Activated naive CD4-positive, alpha-beta T cell treated with anti-CD3 and anti-CD28 coated beads, Interleukin-2, amount 50 U/mL, for 16 hours (primary cell): ENCODE measurements at regions not wholly inside any gene's neighbourhood (a gene's known extent, or its start where the extent isn't known, plus 50 kb on each side); places are given as distances from the start of the nearest gene placed in this dataset.

Experiments used
- DNase-seq: peaks from one replicate; pipeline ENCODE4 v3.0.0-alpha.2; 2020

- DNase-seq, result no peak
Measured at GRCh38 chr2:120924924-120925323, 189.3 kb downstream of the GLI2 start.

DNA sequence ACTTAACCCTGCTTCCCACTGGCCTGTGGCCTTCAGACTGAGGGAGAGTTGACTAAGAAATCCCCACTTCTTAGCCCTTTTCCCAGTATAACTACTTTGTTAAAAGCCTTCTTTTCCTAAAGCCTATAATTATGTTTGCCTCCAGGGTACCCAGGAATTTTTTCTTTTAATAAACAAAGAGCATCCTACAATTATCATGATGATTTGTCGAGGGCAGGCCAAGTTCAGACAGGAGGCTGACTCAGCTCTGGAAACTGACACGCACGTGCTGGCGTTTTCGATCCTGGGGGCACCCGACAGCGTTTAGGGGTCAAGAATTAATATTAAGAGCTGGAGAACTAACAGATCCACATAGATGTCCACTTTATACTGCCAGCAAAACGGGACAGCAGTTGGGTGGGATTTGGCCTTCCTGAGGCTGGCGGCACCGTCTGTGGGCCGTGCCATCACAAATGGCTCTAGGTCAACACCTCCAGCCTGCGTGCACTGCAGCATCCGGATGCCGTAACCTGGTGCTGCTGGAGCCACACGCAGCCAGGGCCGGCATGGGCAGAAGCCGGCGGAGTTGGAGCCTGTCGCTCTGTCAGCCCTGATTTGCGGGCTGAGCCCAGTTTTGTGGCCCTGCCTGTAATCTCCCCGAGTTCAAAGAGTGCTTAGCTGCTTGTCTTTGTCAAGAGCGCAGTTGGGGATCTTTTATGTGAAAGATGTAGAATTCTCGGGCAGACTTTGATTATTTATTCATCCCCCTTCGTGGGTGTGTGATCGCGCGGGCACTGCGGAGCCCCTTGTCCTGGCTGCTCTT is 191.0 kb downstream of the GLI2 start:
- DNase-seq, result no peak

GRCh38 chr2:120927265-120927628 is 191.6 kb downstream of the GLI2 start:
- no peak for DNase-seq

DNA sequence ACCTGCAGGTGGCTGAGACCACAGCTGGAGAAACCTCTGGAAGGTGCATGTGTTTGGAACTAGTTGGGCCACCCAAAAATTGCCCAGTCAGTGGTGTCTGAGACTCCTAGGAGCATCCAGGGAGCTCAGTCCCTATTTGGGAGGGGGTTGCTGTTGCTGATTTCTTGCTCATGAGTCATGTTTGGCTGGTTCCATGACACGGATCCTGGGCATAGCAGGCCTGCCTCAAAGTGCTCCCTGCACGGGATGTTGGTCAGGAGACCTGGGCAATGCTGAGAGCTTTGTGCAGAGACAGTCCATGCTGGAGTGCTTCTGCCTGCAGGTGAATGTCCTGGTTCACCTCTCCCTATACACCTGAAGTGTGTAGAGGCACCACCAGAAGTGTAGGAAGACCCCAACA is 194.2 kb downstream of the GLI2 start:
- DNase-seq, result no peak

DNA sequence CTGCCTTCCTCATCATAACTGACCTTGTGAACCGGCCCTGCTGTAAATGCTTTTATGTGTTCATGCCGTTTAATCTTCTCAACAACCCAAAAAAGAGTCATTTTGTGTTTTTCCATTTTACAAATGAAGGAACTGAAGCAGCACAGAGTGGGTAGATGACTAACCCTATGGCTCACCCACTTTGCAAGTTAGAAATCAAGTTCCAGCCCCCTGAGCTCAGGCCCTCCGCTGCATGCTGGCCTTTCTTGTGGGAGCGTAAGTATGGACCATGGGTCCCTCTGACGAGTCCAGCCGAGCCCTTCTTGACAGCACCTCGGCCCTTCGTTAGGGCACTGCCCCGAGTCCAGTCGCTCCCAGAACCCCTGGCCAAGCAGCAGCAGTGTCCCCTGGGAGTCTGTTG is 194.6 kb downstream of the GLI2 start:
- DNase-seq, result no peak

DNA sequence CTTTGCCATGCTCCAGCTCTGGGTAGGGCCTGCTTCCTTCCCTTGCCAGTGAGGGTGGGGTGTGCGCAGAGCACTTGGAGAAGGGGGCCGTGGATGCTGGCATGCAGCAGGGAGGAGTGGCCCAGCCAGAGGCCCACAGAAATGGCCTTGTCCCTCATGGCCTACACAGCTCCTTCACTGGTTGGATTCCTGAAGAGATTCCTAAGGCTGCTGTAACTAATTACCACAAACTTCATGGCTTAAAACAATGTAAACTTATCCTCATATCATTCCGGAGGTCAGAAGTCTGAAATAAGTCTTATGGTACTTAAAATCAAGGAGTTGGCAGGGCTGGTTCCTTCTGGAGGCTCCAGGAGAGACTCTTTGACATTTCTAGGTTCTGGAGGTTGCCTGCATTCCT is 195.2 kb downstream of the GLI2 start:
- no peak for DNase-seq

DNA sequence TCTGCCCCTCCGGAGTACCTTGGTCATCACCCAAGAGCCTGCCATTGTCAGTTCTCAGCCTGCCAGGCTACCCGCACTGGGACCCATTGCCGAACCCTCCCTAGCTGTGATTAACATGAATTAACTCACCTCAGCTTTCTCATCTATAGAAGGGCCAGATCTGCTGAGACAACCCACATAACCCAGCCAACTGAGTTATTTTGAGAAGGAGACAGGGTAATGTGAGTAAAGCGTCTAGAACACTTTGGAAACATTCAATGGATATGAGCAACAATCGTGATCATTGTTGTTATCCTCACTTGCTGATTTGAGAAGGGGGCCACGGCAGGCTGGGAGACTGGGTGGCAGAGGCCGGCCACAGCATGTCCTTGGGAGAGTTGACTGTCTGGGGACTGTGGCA is 196.8 kb downstream of the GLI2 start:
- DNase-seq, result no peak

DNA sequence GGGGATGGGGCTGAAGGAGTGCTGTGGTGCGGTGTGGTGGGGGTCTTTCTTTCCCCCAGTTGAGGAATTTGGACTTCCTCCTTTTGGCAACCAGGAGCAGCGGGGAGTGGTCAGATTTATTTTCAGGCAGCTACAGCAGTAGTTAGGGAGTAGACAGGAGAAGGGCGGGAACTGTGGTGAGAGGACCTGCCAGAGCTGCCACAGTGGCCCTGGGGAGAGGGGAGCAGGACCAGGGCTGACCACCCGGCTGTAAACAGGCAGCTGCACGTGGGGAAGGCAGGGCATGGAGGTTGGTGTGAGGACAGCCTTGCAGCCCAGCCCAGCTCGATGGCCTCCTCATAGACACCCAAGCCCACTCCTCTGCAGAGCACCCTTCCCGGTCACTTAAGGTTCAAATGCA is 197.2 kb downstream of the GLI2 start:
- DNase-seq, result no peak

GRCh38 chr2:120933693-120934573 is 198.3 kb downstream of the GLI2 start:
- DNase-seq, result no peak

DNA sequence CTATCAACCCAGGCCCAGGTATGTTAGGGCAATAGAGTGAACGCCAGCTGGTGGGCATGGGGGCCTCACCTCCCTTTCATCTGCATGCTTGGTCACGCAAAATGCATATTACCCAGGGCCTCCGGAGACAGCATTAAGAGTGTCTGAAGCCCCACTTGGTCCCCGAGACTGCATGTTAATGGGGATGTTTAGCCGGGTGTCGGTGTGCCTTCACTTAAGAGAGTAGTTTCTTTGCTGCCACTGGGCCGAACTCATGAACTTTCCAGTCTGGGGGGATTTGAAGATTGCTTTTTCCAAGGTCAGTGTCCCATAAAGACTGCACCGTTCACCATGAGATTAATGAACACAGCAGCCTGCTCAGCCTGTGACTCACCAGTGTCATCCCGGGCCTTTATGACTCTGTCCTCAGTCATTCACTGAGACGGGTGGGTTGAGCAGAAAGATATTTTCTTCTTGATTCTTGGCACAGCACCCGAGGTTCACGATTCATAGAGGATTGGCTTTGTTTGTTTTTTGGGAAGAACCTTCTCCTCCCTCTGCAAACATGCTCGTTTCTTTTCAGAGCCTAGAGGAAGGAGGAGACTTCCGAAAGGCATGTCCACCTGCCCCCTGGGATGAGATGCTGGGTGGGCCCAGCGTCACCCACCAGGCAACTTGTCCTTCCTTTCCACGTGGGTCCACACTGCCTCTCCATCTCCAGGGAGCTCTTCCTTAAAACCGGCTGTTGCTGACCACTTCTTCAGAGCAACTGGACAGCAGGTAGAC is 199.1 kb downstream of the GLI2 start:
- DNase-seq, result no peak

DNA sequence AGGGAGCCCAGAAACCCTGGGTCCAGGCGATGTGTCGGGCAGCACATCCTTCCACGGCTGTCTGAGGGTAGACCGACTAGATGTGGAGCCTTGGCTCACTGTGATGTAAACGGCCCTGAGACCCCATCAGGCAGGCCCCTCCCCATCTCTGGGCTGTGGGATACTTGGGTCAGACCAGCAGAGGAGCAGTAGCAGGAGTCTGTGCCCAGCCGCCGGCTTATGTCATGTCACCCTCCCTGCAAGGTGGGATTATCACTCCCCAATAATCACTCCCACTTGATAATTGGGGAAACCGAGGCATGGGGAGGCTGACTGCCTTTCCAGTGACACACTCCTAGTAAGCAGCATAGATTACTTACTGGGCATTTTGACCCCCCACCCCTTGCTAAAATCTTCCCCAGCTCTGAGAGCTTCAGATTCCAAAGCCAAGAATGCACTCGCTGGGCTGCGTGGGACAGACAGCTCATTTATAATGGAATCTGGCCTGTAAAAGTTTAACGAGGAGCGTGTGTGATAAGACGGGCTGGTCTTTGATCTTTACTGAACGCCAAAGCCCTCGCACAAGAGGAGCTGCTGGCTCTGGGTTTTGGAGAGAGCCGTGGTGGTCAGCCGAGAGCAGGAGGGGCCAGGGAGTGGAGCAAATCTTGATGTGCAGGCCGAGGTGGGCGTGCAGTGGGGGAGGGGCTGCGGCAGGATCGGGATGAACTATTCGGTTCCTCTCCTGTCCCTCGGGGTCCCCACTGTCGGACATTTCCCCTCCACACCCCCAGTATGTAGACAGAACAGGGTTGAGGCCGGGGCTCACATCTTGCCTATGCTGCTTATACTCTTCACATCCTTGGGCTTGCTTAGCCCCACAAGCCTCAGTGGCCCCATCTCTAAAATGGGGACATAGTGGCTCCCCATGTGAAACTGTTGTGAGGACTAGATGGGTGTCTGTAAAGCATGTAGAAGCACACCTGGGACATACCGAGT is 200.0 kb downstream of the GLI2 start:
- no peak for DNase-seq

DNA sequence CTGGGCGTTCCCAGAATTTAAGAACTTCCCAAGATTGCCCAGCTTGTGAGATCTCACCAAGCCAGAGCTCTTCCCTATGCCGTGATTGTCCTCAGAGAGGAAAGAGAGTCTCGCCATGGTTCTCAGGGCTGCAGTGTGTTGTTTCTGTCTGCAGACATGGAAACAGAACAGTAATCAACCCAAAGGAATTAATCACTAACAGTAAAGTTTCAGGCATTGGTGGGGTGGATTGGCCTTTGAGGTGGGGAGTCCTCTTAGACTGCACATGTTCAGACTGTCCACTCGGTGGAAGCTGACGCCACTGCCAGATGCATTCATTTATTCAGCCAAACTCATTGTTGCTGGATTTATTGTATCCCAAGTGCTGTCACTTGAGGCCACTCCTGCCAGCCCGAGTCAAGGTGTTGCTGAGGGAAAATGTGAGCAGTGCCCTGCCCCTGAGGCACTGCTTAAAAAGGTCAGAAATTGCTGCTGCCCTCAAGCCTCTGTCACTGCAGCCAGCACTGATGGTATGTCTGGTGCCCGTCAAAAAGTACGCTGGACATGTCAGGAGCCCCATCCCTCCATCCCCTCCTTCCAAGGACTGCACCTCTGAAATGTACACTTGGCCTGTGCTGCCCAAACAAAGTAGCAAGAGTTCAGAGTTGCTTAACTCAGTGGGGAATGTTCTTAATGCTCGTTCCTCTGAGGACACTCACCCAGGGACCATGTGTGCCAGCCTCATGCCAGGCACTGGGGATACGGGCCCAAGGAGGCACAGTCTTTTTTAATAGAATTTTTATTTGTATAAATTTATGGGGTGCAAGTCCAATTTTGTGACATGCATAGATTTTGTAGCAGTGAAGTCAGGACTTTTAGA is 201.0 kb downstream of the GLI2 start:
- DNase-seq, result no peak

GRCh38 chr2:120937686-120938044 is 202.0 kb downstream of the GLI2 start:
- no peak for DNase-seq

- DNase-seq, result no peak
Measured at GRCh38 chr2:120938045-120938771, 202.5 kb downstream of the GLI2 start.

- no peak for DNase-seq
Measured at GRCh38 chr2:120939595-120940318, 204.1 kb downstream of the GLI2 start.

GRCh38 chr2:120940319-120940696 is 204.6 kb downstream of the GLI2 start:
- no peak for DNase-seq

DNA sequence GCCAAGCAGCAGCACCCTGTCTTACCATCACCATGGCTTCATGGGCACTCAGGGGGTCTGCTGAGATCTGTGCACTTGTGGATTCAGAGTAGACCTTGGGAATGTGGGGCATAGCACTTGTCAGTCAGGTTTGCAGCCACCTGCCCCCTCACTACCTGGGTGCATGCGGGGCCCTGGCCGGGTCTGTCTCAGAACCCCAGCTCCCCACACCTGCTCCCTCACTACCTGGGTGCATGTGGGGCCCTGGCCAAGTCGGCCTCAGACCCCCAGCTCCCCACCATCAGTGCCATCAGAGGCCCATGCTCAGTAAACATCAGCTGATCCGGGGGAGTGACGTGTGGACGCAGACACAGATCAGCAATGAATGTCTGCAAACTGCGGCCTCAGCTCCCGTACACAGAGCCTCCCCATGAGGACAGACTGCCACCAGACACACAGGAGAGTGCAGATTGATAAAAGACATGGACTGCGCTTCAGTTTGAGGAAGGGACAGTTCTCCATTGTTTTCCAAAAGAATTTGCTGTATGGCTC is 205.1 kb downstream of the GLI2 start:
- no peak for DNase-seq

GRCh38 chr2:120941571-120942120 is 206.0 kb downstream of the GLI2 start:
- no peak for DNase-seq

DNA sequence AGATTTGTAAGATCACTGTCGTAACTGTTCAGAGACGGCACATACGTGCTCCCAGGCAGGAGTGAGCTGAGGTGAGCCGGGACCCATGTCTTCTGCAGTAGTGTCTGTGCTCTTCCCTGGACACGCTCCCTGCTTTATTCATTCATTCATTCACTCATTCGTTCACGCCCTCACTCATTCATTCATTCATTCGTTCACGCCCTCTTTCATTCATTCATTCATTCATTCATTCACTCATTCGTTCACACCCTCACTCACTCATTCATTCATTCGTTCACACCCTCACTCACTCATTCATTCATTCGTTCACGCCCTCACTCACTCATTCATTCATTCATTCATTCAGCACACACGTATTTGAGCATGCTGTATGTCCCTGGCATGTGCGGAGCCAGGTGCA is 207.0 kb downstream of the GLI2 start:
- no peak for DNase-seq
